ENCODE measurements at regions not wholly inside any gene's neighbourhood (a gene's known extent, or its start where the extent isn't known, plus 50 kb on each side); places are given as distances from the start of the nearest gene placed in this dataset.
A peak's percentile ranks its signal among the peaks of the same experiment; 100 is the strongest.
"Not testable (repeated sequence)": the region's sequence is repeated elsewhere in the genome, so short reads cannot be mapped to it uniquely, and the experiment has no call there.

DNA sequence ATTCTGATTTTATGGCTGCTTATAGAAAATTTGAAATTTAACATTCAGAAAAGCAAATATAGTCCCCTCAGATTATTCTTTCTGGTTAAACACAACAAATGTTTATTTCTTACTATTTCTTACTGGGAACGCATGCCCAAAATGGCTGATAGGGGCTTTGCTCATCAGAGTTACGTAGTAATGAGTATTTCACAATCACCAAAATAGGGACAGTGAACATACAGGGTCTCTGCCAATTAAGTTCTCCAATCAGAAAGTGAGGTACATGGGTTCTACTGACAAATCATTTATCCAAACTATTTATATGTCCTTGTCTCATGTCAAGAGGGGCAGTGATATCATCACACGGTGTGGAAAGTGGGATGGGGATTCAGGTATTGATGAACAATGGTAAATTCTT lies 154.5 kb downstream of the BCHE start:
- TF ChIP-seq, protein P1, sequence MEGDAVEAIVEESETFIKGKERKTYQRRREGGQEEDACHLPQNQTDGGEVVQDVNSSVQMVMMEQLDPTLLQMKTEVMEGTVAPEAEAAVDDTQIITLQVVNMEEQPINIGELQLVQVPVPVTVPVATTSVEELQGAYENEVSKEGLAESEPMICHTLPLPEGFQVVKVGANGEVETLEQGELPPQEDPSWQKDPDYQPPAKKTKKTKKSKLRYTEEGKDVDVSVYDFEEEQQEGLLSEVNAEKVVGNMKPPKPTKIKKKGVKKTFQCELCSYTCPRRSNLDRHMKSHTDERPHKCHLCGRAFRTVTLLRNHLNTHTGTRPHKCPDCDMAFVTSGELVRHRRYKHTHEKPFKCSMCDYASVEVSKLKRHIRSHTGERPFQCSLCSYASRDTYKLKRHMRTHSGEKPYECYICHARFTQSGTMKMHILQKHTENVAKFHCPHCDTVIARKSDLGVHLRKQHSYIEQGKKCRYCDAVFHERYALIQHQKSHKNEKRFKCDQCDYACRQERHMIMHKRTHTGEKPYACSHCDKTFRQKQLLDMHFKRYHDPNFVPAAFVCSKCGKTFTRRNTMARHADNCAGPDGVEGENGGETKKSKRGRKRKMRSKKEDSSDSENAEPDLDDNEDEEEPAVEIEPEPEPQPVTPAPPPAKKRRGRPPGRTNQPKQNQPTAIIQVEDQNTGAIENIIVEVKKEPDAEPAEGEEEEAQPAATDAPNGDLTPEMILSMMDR (IDR thresholded peaks at IDR 0.05) = no peak
- no peaks in the 10 kb centered on the region for H3K9me3 ChIP-seq
- DNase-seq (no peak), ATAC-seq (no peak)
- H3K36me3 ChIP-seq (ENCODE audit: low read depth) = no peaks in the 10 kb centered on the region
- H3K4me3 ChIP-seq = no peak overlapping the region
- intact Hi-C loops (cut with DNase I, micrococcal nuclease) = no loop called here
- H3K4me1 ChIP-seq (ENCODE audit: low read depth) = no peaks in the 10 kb centered on the region

DNA sequence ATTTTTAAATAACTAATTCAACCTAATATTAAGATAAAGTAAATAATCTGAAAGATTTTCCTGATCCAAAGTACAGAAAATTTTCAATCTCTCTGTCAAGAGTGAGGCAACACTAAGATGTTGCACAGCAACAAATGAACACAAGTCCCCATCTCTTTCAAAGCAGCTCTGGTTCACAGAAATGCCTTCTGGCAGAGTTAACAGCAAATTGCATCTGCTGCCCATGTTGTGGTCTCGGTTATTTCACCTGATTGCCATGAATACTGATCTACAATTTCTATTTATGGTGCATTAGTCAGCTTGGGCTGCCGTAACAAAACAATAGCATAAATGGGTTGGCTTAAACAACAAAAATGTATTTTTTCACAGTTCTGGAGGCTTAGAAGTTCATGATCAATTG lies 167.3 kb downstream of the BCHE start:
- Histone ChIP-seq H3K4me3 (no peak overlapping the region), H3K36me3 (ENCODE audit: low read depth) (no peaks in the 10 kb centered on the region), H3K4me1 (ENCODE audit: low read depth) (no peaks in the 10 kb centered on the region), H3K9me3 (no peaks in the 10 kb centered on the region)
- TF ChIP-seq, protein P1 (IDR thresholded peaks at IDR 0.05) = no peak
- DNase-seq (no peak), ATAC-seq (no peak)
- intact Hi-C loops (cut with DNase I, micrococcal nuclease) = no loop called here

DNA sequence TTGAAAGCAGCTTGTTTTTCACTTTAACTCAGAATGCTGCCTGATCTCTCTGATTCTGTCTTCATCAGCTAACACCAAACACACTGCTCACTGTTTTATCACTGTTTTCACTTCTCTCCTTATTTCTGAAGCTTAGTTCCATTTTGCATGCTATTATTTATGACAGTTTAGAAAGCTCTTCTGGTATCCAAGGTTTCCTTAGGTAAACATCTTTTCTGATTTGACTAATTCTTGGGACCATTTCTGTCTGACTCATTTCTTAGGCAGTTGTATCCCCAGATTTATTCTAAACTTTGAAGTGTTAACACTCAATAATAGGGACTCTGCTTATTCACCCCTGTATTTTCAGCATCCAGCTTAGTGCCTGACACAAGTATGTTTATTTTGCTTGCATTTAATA lies 167.7 kb downstream of the BCHE start:
- intact Hi-C loops (cut with DNase I, micrococcal nuclease) = no loop called here
- TF ChIP-seq, protein P1 (IDR thresholded peaks at IDR 0.05) = no peak
- Histone ChIP-seq H3K9me3 (no peaks in the 10 kb centered on the region), H3K36me3 (ENCODE audit: low read depth) (no peaks in the 10 kb centered on the region), H3K4me3 (no peak overlapping the region), H3K4me1 (ENCODE audit: low read depth) (no peaks in the 10 kb centered on the region)
- ATAC-seq (no peak), DNase-seq (no peak)

DNA sequence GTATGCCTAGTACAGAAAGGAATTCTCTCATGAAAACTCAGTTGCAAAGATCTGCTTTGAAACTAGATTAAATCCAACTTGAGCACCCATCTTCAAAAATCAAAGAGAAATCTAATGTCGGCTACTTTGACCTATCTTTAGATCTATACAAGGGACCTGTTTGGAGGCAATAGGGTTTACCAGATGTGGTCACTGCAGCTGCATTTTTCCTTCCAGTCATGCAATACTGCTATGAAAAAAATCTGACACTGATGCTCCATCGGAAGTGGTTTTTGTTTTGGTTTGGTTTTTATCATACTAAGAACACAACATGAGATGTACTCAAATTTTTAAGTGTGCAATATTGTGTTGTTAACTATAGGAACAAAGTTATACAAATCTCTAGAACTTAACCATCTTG lies 169.5 kb downstream of the BCHE start:
- no peaks in the 10 kb centered on the region for H3K36me3 ChIP-seq (ENCODE audit: low read depth)
- DNase-seq (no peak), ATAC-seq (no peak)
- intact Hi-C loops (cut with DNase I, micrococcal nuclease) = no loop called here
- H3K4me3 ChIP-seq = no peak overlapping the region
- H3K4me1 ChIP-seq (ENCODE audit: low read depth) = no peaks in the 10 kb centered on the region
- H3K9me3 ChIP-seq = no peaks in the 10 kb centered on the region
- TF ChIP-seq, protein P1 (IDR thresholded peaks at IDR 0.05) = no peak

DNA sequence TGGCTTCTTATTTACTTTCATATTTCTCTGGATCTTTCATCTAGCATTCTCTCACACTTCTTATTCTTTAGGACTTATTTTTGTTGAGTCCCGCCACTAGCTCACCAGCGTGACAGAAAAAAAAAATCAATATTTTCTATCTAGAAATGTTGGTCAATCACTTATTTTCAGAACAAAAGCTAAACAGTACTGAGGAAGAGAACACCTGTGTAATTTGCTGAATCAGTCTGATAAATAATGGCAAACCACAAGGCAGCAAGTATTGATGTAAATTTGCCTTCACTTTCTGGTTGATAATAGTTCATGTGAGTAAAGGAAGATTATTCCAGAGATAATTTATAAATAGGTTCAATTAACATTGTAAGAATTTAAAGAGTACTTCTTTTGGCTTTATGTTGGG lies 179.2 kb downstream of the BCHE start:
- no peaks in the 10 kb centered on the region for H3K4me1 ChIP-seq (ENCODE audit: low read depth)
- no peaks in the 10 kb centered on the region for H3K9me3 ChIP-seq
- H3K4me3 ChIP-seq = no peak overlapping the region
- ATAC-seq (no peak), DNase-seq (no peak)
- no peaks in the 10 kb centered on the region for H3K36me3 ChIP-seq (ENCODE audit: low read depth)
- TF ChIP-seq, protein P1 (IDR thresholded peaks at IDR 0.05) = no peak
- intact Hi-C loops (cut with DNase I, micrococcal nuclease) = no loop called here

DNA sequence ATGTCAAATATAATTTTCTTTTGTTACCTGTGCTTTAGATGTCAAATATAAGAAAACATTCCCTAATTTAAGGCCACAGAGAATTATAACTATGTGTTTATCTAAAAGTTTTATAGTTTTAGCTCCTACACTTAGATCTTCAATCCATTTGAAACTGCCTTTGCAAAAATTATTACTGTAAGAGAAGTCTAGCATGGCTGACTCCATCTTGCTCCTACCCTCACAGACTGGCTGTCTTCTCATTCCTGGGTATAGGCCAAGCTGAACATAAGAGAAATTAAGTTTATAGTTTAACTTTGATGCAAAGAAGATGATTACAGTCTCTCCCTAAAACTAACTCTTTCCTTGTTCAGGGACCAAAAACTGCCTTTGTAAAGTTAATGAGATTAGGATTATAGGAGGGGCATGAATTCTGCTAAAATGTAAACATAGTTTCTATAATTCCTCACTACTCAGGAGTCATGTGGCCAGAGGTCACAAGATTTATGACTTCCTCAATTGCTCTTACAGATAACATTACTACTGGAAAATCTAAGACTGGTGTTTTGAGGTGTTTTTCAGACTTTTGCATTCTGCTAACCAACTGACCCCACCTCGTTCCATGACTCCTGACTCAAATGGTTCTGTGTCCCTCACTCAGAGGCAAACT lies 184.0 kb downstream of the BCHE start:
- Histone ChIP-seq H3K9me3 (peaks cover 5% of the 10 kb centered on the region), H3K4me1 (ENCODE audit: low read depth) (no peaks in the 10 kb centered on the region), H3K4me3 (no peak overlapping the region), H3K36me3 (ENCODE audit: low read depth) (no peaks in the 10 kb centered on the region)
- ATAC-seq (peak; percentile 86), DNase-seq (peak in 1 of 3 donors; percentile 61)
- intact Hi-C loops (cut with DNase I, micrococcal nuclease) = no loop called here
- TF ChIP-seq, protein P1 (IDR thresholded peaks at IDR 0.05) = no peak

DNA sequence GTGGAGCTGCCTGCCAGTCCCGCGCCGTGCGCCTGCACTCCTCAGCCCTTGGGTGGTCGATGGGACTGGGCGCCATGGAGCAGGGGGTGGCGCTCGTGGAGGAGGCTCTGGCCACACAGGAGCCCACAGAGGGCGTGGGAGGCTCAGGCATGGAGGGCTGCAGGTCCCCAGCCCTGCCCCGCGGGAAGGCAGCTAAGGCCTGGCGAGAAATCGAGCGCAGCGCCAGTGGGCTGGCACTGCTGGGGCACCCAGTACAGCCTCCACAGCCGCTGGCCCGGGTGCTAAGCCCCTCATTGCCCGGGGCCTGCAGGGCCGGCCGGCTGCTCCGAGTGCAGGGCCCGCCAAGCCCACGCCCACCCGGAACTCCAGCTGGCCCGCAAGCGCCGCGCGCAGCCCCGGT lies 187.9 kb downstream of the BCHE start:
- H3K9me3 ChIP-seq; DNase-seq; H3K4me3 ChIP-seq; H3K36me3 ChIP-seq (ENCODE audit: low read depth); intact Hi-C loops (cut with DNase I, micrococcal nuclease); H3K4me1 ChIP-seq (ENCODE audit: low read depth); ATAC-seq: not testable (repeated sequence)
